Astrocyte (in vitro differentiated cells and primary cell): ENCODE measurements at regions not wholly inside any gene's neighbourhood (a gene's known extent, or its start where the extent isn't known, plus 50 kb on each side); places are given as distances from the start of the nearest gene placed in this dataset.

ENCODE experiments used
- EZH2 ChIP-seq: IDR thresholded peaks from 2 replicates; pipeline ENCODE4 v1.6.1; 2012; ENCODE audit warnings: mild to moderate bottlenecking, low read length, inconsistent platforms; ENCODE audit not compliant: insufficient read depth
- TF ChIP-seq, protein P1 (sequence below): IDR thresholded peaks from 2 replicates; pipeline ENCODE4 v1.5.1; 2011; ENCODE audit warnings: low read depth, mild to moderate bottlenecking, inconsistent platforms, low read length, moderate library complexity; ENCODE audit not compliant: insufficient read depth

DNA sequence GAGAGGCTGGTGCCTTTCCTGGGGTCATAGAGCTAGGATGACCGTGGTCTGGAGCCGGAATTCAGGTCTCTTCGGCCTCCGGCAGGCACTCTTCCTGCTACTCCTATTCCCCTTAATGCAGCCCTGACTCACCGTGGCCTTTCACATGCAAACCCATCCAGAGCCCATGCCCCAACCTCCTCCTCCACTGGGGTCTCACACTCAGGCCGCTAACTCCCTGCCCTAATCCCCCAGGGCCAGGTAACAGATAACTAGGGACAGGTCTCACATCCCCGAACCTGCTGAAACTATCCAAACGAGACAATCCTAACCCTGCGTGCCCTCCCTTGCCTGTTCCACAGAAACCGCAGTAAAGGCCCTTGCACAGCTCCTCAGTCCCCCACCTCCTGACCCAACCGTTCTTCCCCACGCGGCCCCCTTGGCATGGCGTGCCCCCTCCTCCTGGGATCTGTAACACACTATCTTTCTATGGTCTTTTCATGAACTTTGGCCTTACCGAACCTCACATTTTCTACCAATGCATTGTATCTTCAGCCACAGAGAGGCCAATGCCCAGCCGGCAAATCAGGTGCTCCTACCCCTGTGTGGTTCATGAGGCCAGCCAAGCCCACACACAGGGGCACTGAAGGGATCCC, 245.4 kb upstream of the EXOC2 start:
- TF ChIP-seq, protein P1, sequence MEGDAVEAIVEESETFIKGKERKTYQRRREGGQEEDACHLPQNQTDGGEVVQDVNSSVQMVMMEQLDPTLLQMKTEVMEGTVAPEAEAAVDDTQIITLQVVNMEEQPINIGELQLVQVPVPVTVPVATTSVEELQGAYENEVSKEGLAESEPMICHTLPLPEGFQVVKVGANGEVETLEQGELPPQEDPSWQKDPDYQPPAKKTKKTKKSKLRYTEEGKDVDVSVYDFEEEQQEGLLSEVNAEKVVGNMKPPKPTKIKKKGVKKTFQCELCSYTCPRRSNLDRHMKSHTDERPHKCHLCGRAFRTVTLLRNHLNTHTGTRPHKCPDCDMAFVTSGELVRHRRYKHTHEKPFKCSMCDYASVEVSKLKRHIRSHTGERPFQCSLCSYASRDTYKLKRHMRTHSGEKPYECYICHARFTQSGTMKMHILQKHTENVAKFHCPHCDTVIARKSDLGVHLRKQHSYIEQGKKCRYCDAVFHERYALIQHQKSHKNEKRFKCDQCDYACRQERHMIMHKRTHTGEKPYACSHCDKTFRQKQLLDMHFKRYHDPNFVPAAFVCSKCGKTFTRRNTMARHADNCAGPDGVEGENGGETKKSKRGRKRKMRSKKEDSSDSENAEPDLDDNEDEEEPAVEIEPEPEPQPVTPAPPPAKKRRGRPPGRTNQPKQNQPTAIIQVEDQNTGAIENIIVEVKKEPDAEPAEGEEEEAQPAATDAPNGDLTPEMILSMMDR = no peak
- no peak for TF ChIP-seq EZH2
